Transverse colon (tissue), 3 donors: ENCODE measurements at regions not wholly inside any gene's neighbourhood (a gene's known extent, or its start where the extent isn't known, plus 50 kb on each side); places are given as distances from the start of the nearest gene placed in this dataset.

ENCODE experiments used
- CTCF ChIP-seq, 5 experiments: fragments of 200-600 bp in 3 of 5; fragments of 450-650 bp in 2 of 5; sonication (generic) in 3 of 5; IDR thresholded peaks; 1 replicate in 2 of 5; 2 replicates in 3 of 5; pipeline ENCODE4 v1.5.1; 2016 to 2017; ENCODE audit warnings: antibody characterized with exemption in 5 of 5, inconsistent platforms in 3 of 5, mild to moderate bottlenecking in 2 of 5, moderate library complexity in 1 of 5
- POLR2A ChIP-seq: fragments of 450-650 bp; IDR thresholded peaks from one replicate; pipeline ENCODE4 v1.6.1; 2016; ENCODE audit warnings: antibody characterized with exemption, mild to moderate bottlenecking, moderate library complexity

GRCh38 chr5:91282210-91282609, 100.9 kb downstream of the ARRDC3 start:
- TF ChIP-seq CTCF (IDR thresholded peaks at IDR 0.05) (no peak), POLR2A (no peak)
